Urothelium cell line (cell line): ENCODE measurements at regions not wholly inside any gene's neighbourhood (a gene's known extent, or its start where the extent isn't known, plus 50 kb on each side); places are given as distances from the start of the nearest gene placed in this dataset.

Experiments
- DNase-seq: peaks from one replicate; pipeline ENCODE4 v3.0.0; 2011; ENCODE audit warnings: low spot score, mixed read lengths
- FAIRE-seq: peaks from 2 replicates; lab custom pipeline; 2011; peaks lifted over from hg19 to GRCh38; lab: Jason Lieb, UNC

GRCh38 chr7:131268906-131269305 lies 58.8 kb upstream of the MKLN1 start:
- FAIRE-seq (no peak), DNase-seq (no peak)

- no peak for FAIRE-seq
These were observed 55.6 kb upstream of the MKLN1 start for GRCh38 chr7:131272086-131272485.

GRCh38 chr7:131274986-131275385 lies 52.7 kb upstream of the MKLN1 start:
- DNase-seq (no peak), FAIRE-seq (no peak)

More at GRCh38 chr7:131272086-131272485, 55.6 kb upstream of the MKLN1 start:
- DNase-seq = no peak

GRCh38 chr7:131276190-131276589 lies 51.5 kb upstream of the MKLN1 start:
- no peak for DNase-seq
- no peak for FAIRE-seq

- no peak for DNase-seq
- no peak for FAIRE-seq
These were observed 50.9 kb upstream of the MKLN1 start for GRCh38 chr7:131276748-131277147.
